ENCODE measurements at regions not wholly inside any gene's neighbourhood (a gene's known extent, or its start where the extent isn't known, plus 50 kb on each side); places are given as distances from the start of the nearest gene placed in this dataset.

DNA sequence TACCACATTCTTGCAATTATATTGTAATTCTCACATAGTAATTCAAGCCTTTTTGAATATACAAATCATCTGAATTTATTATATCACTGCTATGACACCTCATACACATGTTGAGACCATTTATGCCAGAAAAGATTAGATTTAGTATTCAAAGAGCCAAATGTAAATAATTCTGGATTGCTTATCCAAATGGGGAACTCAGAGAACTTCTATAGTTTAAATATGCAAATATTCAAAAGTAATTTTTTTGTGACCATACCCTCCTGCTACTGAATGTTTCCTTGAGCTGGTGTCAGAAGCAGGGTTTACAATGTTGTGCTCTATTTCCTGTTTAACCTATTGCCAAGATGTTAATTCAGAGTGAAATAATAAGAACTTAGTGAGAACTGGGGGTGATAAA lies 372.2 kb downstream of the TRIML1 start (continued):
- TF ChIP-seq ZNF518A (tag by site-specific recombination; conservative IDR thresholded peaks at IDR 0.05; ENCODE audit: low read depth) (no peak), ZBTB44 (tag by site-specific recombination; IDR thresholded peaks at IDR 0.05) (no peak), ZBTB17 (tag by site-specific recombination; IDR thresholded peaks at IDR 0.05) (no peak), ZNF670 (tag by site-specific recombination; IDR thresholded peaks at IDR 0.05; ENCODE audit: low read depth) (no peak)
- TF ChIP-seq, protein P1, sequence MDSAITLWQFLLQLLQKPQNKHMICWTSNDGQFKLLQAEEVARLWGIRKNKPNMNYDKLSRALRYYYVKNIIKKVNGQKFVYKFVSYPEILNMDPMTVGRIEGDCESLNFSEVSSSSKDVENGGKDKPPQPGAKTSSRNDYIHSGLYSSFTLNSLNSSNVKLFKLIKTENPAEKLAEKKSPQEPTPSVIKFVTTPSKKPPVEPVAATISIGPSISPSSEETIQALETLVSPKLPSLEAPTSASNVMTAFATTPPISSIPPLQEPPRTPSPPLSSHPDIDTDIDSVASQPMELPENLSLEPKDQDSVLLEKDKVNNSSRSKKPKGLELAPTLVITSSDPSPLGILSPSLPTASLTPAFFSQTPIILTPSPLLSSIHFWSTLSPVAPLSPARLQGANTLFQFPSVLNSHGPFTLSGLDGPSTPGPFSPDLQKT (IDR thresholded peaks at IDR 0.05; ENCODE audit: borderline replicate concordance, low read depth, low read length) = no peak
- TF ChIP-seq, protein P2, sequence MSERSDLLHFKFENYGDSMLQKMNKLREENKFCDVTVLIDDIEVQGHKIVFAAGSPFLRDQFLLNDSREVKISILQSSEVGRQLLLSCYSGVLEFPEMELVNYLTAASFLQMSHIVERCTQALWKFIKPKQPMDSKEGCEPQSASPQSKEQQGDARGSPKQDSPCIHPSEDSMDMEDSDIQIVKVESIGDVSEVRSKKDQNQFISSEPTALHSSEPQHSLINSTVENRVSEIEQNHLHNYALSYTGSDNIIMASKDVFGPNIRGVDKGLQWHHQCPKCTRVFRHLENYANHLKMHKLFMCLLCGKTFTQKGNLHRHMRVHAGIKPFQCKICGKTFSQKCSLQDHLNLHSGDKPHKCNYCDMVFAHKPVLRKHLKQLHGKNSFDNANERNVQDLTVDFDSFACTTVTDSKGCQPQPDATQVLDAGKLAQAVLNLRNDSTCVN (tag by site-specific recombination; optimal IDR thresholded peaks at IDR 0.05) = no peak

GRCh38 chr4:188532751-188533150 lies 393.5 kb downstream of the TRIML1 start:
- H3K4me3 ChIP-seq (ENCODE audit: low read depth, low read length) = no peak overlapping the region
- no peak overlapping the region for H3K27ac ChIP-seq (ENCODE audit: extremely low read depth, low read depth, low read length)
- POLR2A ChIA-PET = no interaction called here
- H3K36me3 ChIP-seq (ENCODE audit: control insufficient read depth in 2 of 2, insufficient read depth in 1 of 2, low read length in 2 of 2) = no peaks in the 10 kb centered on the region
- CTCF ChIA-PET = no interaction called here
- H3K4me1 ChIP-seq (ENCODE audit: control insufficient read depth, insufficient read depth, low read length) = no peaks in the 10 kb centered on the region
- no peaks in the 10 kb centered on the region for H3K9me3 ChIP-seq (ENCODE audit: control insufficient read depth, insufficient read depth, low read depth, low read length)
- TF ChIP-seq ZNF580 (tag by site-specific recombination; IDR thresholded peaks at IDR 0.05) (no peak), ZSCAN30 (tag by site-specific recombination; IDR thresholded peaks at IDR 0.05) (no peak), ZNF785 (tag by site-specific recombination; IDR thresholded peaks at IDR 0.05) (no peak), TRIM28 (IDR thresholded peaks at IDR 0.05; ENCODE audit: borderline replicate concordance, low read length) (no peak), TCF7L2 (IDR thresholded peaks at IDR 0.05; ENCODE audit: borderline replicate concordance, low read depth, low read length) (no peak), YY2 (tag by site-specific recombination; IDR thresholded peaks at IDR 0.05) (no peak), ZNF677 (tag by site-specific recombination; IDR thresholded peaks at IDR 0.05) (no peak), ZNF658 (tag by site-specific recombination; IDR thresholded peaks at IDR 0.05) (no peak), ZNF449 (tag by site-specific recombination; IDR thresholded peaks at IDR 0.05) (no peak), ZBTB20 (tag by site-specific recombination; IDR thresholded peaks at IDR 0.05) (no peak), GLIS1 (tag by site-specific recombination; IDR thresholded peaks at IDR 0.05) (no peak), ZNF324 (tag by site-specific recombination; IDR thresholded peaks at IDR 0.05) (no peak)
- TF ChIP-seq, protein P3, sequence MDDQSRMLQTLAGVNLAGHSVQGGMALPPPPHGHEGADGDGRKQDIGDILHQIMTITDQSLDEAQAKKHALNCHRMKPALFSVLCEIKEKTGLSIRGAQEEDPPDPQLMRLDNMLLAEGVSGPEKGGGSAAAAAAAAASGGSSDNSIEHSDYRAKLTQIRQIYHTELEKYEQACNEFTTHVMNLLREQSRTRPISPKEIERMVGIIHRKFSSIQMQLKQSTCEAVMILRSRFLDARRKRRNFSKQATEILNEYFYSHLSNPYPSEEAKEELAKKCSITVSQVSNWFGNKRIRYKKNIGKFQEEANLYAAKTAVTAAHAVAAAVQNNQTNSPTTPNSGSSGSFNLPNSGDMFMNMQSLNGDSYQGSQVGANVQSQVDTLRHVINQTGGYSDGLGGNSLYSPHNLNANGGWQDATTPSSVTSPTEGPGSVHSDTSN (CRISPR knock-in tag; IDR thresholded peaks at IDR 0.05) = no peak
- TF ChIP-seq, protein P4, sequence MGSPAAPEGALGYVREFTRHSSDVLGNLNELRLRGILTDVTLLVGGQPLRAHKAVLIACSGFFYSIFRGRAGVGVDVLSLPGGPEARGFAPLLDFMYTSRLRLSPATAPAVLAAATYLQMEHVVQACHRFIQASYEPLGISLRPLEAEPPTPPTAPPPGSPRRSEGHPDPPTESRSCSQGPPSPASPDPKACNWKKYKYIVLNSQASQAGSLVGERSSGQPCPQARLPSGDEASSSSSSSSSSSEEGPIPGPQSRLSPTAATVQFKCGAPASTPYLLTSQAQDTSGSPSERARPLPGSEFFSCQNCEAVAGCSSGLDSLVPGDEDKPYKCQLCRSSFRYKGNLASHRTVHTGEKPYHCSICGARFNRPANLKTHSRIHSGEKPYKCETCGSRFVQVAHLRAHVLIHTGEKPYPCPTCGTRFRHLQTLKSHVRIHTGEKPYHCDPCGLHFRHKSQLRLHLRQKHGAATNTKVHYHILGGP (tag by site-specific recombination; IDR thresholded peaks at IDR 0.05) = no peak
- TF ChIP-seq, protein P5, sequence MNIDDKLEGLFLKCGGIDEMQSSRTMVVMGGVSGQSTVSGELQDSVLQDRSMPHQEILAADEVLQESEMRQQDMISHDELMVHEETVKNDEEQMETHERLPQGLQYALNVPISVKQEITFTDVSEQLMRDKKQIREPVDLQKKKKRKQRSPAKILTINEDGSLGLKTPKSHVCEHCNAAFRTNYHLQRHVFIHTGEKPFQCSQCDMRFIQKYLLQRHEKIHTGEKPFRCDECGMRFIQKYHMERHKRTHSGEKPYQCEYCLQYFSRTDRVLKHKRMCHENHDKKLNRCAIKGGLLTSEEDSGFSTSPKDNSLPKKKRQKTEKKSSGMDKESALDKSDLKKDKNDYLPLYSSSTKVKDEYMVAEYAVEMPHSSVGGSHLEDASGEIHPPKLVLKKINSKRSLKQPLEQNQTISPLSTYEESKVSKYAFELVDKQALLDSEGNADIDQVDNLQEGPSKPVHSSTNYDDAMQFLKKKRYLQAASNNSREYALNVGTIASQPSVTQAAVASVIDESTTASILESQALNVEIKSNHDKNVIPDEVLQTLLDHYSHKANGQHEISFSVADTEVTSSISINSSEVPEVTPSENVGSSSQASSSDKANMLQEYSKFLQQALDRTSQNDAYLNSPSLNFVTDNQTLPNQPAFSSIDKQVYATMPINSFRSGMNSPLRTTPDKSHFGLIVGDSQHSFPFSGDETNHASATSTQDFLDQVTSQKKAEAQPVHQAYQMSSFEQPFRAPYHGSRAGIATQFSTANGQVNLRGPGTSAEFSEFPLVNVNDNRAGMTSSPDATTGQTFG (tag by site-specific recombination; IDR thresholded peaks at IDR 0.05; ENCODE audit: borderline replicate concordance) = no peak
